SK-N-SH treated with all-trans-retinoic acid at 6 μM for 48 hours (cell line): ENCODE measurements at regions not wholly inside any gene's neighbourhood (a gene's known extent, or its start where the extent isn't known, plus 50 kb on each side); places are given as distances from the start of the nearest gene placed in this dataset.

ENCODE experiments used
- ARNTL ChIP-seq: fragments of 450-650 bp; formaldehyde crosslinking; IDR thresholded peaks from 2 replicates; pipeline ENCODE4 v1.5.0; 2020; ENCODE audit warnings: low read depth, mild to moderate bottlenecking, moderate library complexity, borderline replicate concordance
- CSDC2 ChIP-seq: fragments of 250-450 bp; sonication (Bioruptor Pico); IDR thresholded peaks from 2 replicates; pipeline ENCODE4 v1.5.0; 2020; ENCODE audit warnings: mild to moderate bottlenecking, moderate library complexity
- GLIS3 ChIP-seq: fragments of 250-450 bp; sonication (Bioruptor Pico); IDR thresholded peaks from 2 replicates; pipeline ENCODE4 v1.5.0; 2020; ENCODE audit warnings: mild to moderate bottlenecking, moderate library complexity
- RARB ChIP-seq: fragments of 250-450 bp; sonication (Bioruptor Pico); IDR thresholded peaks from 2 replicates; pipeline ENCODE4 v1.8.0; 2021; ENCODE audit warnings: mild to moderate bottlenecking, moderate library complexity
- TCF4 ChIP-seq: fragments of 250-450 bp; sonication (Bioruptor Pico); IDR thresholded peaks from 2 replicates; pipeline ENCODE4 v1.8.0; 2021; ENCODE audit warnings: mild to moderate bottlenecking, moderate library complexity, borderline replicate concordance
- TOX ChIP-seq: fragments of 250-450 bp; sonication (Bioruptor Pico); IDR thresholded peaks from 2 replicates; pipeline ENCODE4 v1.8.0; 2021; ENCODE audit warnings: mild to moderate bottlenecking, moderate library complexity, borderline replicate concordance
- ZC3H10 ChIP-seq: fragments of 250-450 bp; sonication (Bioruptor Pico); IDR thresholded peaks from 2 replicates; pipeline ENCODE4 v1.5.1; 2021; ENCODE audit warnings: mild to moderate bottlenecking, moderate library complexity
- ZFP3 ChIP-seq: fragments of 250-450 bp; sonication (Bioruptor Pico); IDR thresholded peaks from 2 replicates; pipeline ENCODE4 v1.5.0; 2020; ENCODE audit warnings: mild to moderate bottlenecking, moderate library complexity
- ZFP30 ChIP-seq: fragments of 450-650 bp; formaldehyde crosslinking; IDR thresholded peaks from 2 replicates; pipeline ENCODE4 v1.5.0; 2022; ENCODE audit warnings: mild to moderate bottlenecking, moderate library complexity
- ZNF8 ChIP-seq: fragments of 450-650 bp; formaldehyde crosslinking; IDR thresholded peaks from 2 replicates; pipeline ENCODE4 v1.5.0; 2020; ENCODE audit warnings: mild to moderate bottlenecking, moderate library complexity
- TF ChIP-seq, protein P1 (sequence below): fragments of 250-450 bp; sonication (Bioruptor Pico); IDR thresholded peaks from 2 replicates; pipeline ENCODE4 v1.8.0; 2021; ENCODE audit warnings: low read depth, mild to moderate bottlenecking, moderate library complexity, borderline replicate concordance
- TF ChIP-seq, protein P2 (sequence below): fragments of 250-450 bp; sonication (Bioruptor Pico); IDR thresholded peaks from 2 replicates; pipeline ENCODE4 v1.8.0; 2020; ENCODE audit warnings: mild to moderate bottlenecking, moderate library complexity, borderline replicate concordance

DNA sequence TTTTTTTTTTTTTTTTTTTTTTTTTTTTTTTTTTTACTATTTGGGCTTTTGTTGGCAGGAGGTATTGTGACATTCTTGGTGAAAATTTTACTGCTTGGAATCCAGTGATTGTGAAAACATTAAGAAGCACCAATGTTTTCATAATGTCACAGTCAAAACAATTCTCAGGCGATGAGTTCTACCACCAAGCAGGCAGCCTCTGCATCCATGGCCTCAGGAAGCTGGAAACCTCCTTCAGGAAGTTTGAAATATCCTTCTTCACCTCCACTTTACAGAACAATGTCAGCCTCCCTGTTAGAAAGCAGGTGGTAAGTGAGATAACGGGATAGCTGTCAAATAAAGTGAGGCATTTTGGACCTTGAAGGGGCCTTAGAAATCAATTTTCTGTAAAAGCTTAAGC, 98.3 kb downstream of the MEX3B start:
- TF ChIP-seq TOX (CRISPR knock-in tag): no peak
- no peak for TF ChIP-seq ZFP3 (CRISPR knock-in tag)
- no peak for TF ChIP-seq GLIS3
- TF ChIP-seq, protein P1, sequence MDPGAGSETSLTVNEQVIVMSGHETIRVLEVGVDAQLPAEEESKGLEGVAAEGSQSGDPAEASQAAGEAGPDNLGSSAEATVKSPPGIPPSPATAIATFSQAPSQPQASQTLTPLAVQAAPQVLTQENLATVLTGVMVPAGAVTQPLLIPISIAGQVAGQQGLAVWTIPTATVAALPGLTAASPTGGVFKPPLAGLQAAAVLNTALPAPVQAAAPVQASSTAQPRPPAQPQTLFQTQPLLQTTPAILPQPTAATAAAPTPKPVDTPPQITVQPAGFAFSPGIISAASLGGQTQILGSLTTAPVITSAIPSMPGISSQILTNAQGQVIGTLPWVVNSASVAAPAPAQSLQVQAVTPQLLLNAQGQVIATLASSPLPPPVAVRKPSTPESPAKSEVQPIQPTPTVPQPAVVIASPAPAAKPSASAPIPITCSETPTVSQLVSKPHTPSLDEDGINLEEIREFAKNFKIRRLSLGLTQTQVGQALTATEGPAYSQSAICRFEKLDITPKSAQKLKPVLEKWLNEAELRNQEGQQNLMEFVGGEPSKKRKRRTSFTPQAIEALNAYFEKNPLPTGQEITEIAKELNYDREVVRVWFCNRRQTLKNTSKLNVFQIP (CRISPR knock-in tag): no peak
- no peak for TF ChIP-seq ARNTL (CRISPR knock-in tag)
- no peak for TF ChIP-seq ZC3H10 (CRISPR knock-in tag)
- TF ChIP-seq ZNF8: no peak
- TF ChIP-seq ZFP30 (CRISPR knock-in tag): no peak
- no peak for TF ChIP-seq CSDC2 (CRISPR knock-in tag)
- no peak for TF ChIP-seq TCF4 (CRISPR knock-in tag)
- TF ChIP-seq, protein P2, sequence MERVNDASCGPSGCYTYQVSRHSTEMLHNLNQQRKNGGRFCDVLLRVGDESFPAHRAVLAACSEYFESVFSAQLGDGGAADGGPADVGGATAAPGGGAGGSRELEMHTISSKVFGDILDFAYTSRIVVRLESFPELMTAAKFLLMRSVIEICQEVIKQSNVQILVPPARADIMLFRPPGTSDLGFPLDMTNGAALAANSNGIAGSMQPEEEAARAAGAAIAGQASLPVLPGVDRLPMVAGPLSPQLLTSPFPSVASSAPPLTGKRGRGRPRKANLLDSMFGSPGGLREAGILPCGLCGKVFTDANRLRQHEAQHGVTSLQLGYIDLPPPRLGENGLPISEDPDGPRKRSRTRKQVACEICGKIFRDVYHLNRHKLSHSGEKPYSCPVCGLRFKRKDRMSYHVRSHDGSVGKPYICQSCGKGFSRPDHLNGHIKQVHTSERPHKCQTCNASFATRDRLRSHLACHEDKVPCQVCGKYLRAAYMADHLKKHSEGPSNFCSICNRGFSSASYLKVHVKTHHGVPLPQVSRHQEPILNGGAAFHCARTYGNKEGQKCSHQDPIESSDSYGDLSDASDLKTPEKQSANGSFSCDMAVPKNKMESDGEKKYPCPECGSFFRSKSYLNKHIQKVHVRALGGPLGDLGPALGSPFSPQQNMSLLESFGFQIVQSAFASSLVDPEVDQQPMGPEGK (CRISPR knock-in tag): no peak
- no peak for TF ChIP-seq RARB
